HepG2 (cell line): ENCODE measurements at regions not wholly inside any gene's neighbourhood (a gene's known extent, or its start where the extent isn't known, plus 50 kb on each side); places are given as distances from the start of the nearest gene placed in this dataset.
"Not testable (repeated sequence)": the region's sequence is repeated elsewhere in the genome, so short reads cannot be mapped to it uniquely, and the experiment has no call there.

Source experiments
- ASH2L ChIP-seq: fragments of 300-600, 200-600 bp; sonication (generic); IDR thresholded peaks from 2 replicates; pipeline ENCODE4 v1.7.0; 2017; ENCODE audit warnings: low read depth, mild to moderate bottlenecking, moderate library complexity, mixed read lengths, low read length; ENCODE audit not compliant: insufficient read length
- ETV5 ChIP-seq: IDR thresholded peaks from 2 replicates; pipeline ENCODE4 v1.6.1; 2018; ENCODE audit warnings: missing biosample characterization, missing genetic modification reagents, inconsistent platforms, borderline replicate concordance
- EZH2 ChIP-seq: conservative IDR thresholded peaks from 2 replicates; pipeline ENCODE4 v1.6.1; 2012; ENCODE audit warnings: mild to moderate bottlenecking, low read depth, low read length, moderate library complexity
- POLR2A ChIP-seq, 2 experiments: IDR thresholded peaks; 2 replicates each; pipeline ENCODE4 v1.6.1; 2011; ENCODE audit warnings: low read depth in 2 of 2, low read length in 2 of 2, mild to moderate bottlenecking in 1 of 2, moderate library complexity in 1 of 2; ENCODE audit not compliant: insufficient read depth in 1 of 2
- POLR2AphosphoS5 ChIP-seq: IDR thresholded peaks from 2 replicates; pipeline ENCODE4 v1.6.1; 2012; ENCODE audit warnings: low read depth, low read length
- TBL1XR1 ChIP-seq: fragments of 150-350 bp; IDR thresholded peaks from 2 replicates; pipeline ENCODE4 v1.6.1; 2014; ENCODE audit warnings: borderline replicate concordance, low read length; ENCODE audit not compliant: partially characterized antibody
- TBP ChIP-seq: sonication (generic); formaldehyde crosslinking; IDR thresholded peaks from 2 replicates; pipeline ENCODE4 v1.5.0; 2020; ENCODE audit warnings: missing genetic modification reagents
- ZBTB10 ChIP-seq: sonication (generic); formaldehyde crosslinking; IDR thresholded peaks from 2 replicates; pipeline ENCODE4 v1.4.0; 2020; ENCODE audit warnings: missing genetic modification reagents, borderline replicate concordance
- ZBTB33 ChIP-seq: sonication (generic); formaldehyde crosslinking; IDR thresholded peaks from 2 replicates; pipeline ENCODE4 v1.4.0; 2020; ENCODE audit warnings: missing genetic modification reagents
- ZNF282 ChIP-seq: fragments of 450-650 bp; IDR thresholded peaks from 2 replicates; pipeline ENCODE4 v1.6.1; 2018; ENCODE audit not compliant: partially characterized antibody
- TF ChIP-seq, protein P1 (sequence below): IDR thresholded peaks from 2 replicates; pipeline ENCODE4 v1.6.1; 2012; ENCODE audit warnings: inconsistent platforms

- TF ChIP-seq ZBTB33; TBL1XR1; ZNF282; POLR2AphosphoS5; POLR2A (IDR thresholded peaks at IDR 0.05; ENCODE audit: insufficient read depth in 1 of 2, low read depth in 2 of 2, low read length in 2 of 2); ZBTB10; EZH2; ASH2L; TBP (CRISPR knock-in tag); ETV5 (CRISPR knock-in tag): not testable (repeated sequence)
- TF ChIP-seq, protein P1, sequence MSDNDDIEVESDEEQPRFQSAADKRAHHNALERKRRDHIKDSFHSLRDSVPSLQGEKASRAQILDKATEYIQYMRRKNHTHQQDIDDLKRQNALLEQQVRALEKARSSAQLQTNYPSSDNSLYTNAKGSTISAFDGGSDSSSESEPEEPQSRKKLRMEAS = not testable (repeated sequence)
Observed at GRCh38 chr6:28639445-28640290, 114.0 kb downstream of the GPX5 start.
